Breast epithelium (tissue), 3 donors: ENCODE measurements at regions not wholly inside any gene's neighbourhood (a gene's known extent, or its start where the extent isn't known, plus 50 kb on each side); places are given as distances from the start of the nearest gene placed in this dataset.

ENCODE experiments used
- CTCF ChIP-seq, 3 donors: fragments of 450-650 bp; IDR thresholded peaks; one replicate each; pipeline ENCODE4 v1.5.1; 2016 to 2017; ENCODE audit warnings: antibody characterized with exemption in 3 of 3, mild to moderate bottlenecking in 3 of 3, moderate library complexity in 3 of 3
- POLR2A ChIP-seq: fragments of 450-650 bp; IDR thresholded peaks from one replicate; pipeline ENCODE4 v1.6.1; 2016; ENCODE audit warnings: antibody characterized with exemption, mild to moderate bottlenecking, moderate library complexity
- POLR2AphosphoS5 ChIP-seq, 3 donors: sonication (generic); formaldehyde crosslinking; IDR thresholded peaks; one replicate each; pipeline ENCODE4 v1.6.1; 2017; ENCODE audit warnings: antibody characterized with exemption in 3 of 3

- TF ChIP-seq POLR2A (no peak), CTCF (IDR thresholded peaks at IDR 0.05) (no peak), POLR2AphosphoS5 (IDR thresholded peaks at IDR 0.05) (no peak)
Observed at GRCh38 chr1:221078260-221078965, 199.2 kb downstream of the HLX start.
